A673 (cell line): ENCODE measurements at regions not wholly inside any gene's neighbourhood (a gene's known extent, or its start where the extent isn't known, plus 50 kb on each side); places are given as distances from the start of the nearest gene placed in this dataset.

Experiments used
- BruUV-seq: library from RNA; stranded (reverse); fragments of 400-500 nt; replicated peaks from 2 replicates; lab custom pipeline; 2021; lab: Mats Ljungman, UMichigan
- CTCF ChIA-PET: fragments of 300-600 bp; sonication (Branson Sonifier 250); formaldehyde crosslinking; loops from one replicate; lab custom pipeline; 2022; ENCODE audit warnings: antibody characterized with exemption; lab: Charles Lee
- POLR2A ChIA-PET: fragments of 300-600 bp; sonication (Branson Sonifier 250); formaldehyde crosslinking; loops from one replicate; lab custom pipeline; 2022; ENCODE audit warnings: antibody characterized with exemption; ENCODE audit not compliant: low non-redundant PET; lab: Charles Lee
- DNase-seq: peaks from one replicate; pipeline ENCODE4 v3.0.0-alpha.2; 2015; ENCODE audit warnings: low spot score
- H3K27ac ChIP-seq: fragments of 200-600 bp; sonication (generic); 2 replicates; pipeline ENCODE4 v1.5.1; 2016; ENCODE audit warnings: mixed run types, low read depth, mild to moderate bottlenecking, mixed read lengths, antibody characterized with exemption, low read length; ENCODE audit not compliant: poor library complexity, severe bottlenecking
- H3K27me3 ChIP-seq: fragments of 200-600 bp; sonication (generic); replicated peaks from 2 replicates; pipeline ENCODE4 v1.6.1; 2017; ENCODE audit warnings: mixed run types, low read depth, mild to moderate bottlenecking, mixed read lengths, antibody characterized with exemption, low read length; ENCODE audit not compliant: insufficient read depth, poor library complexity
- H3K36me3 ChIP-seq: fragments of 200-600 bp; sonication (generic); 2 replicates; pipeline ENCODE4 v1.6.1; 2016; ENCODE audit warnings: mixed run types, mild to moderate bottlenecking, mixed read lengths, antibody characterized with exemption, low read length; ENCODE audit not compliant: insufficient read depth, poor library complexity, severe bottlenecking
- H3K4me1 ChIP-seq: fragments of 200-600 bp; sonication (generic); 2 replicates; pipeline ENCODE4 v1.6.1; 2017; ENCODE audit warnings: mixed run types, mild to moderate bottlenecking, mixed read lengths, antibody characterized with exemption, low read length; ENCODE audit not compliant: insufficient read depth, poor library complexity, severe bottlenecking
- H3K4me3 ChIP-seq: fragments of 200-600 bp; sonication (generic); 2 replicates; pipeline ENCODE4 v1.5.1; 2016; ENCODE audit warnings: low read depth, mixed run types, mild to moderate bottlenecking, mixed read lengths, low read length; ENCODE audit not compliant: poor library complexity, severe bottlenecking
- H3K9me3 ChIP-seq: fragments of 200-600 bp; sonication (generic); 2 replicates; pipeline ENCODE4 v1.6.1; 2016; ENCODE audit warnings: mixed run types, low read depth, mild to moderate bottlenecking, mixed read lengths, antibody characterized with exemption, low read length; ENCODE audit not compliant: poor library complexity, severe bottlenecking
- EZH2 ChIP-seq: fragments of 200-600 bp; sonication (generic); IDR thresholded peaks from 2 replicates; pipeline ENCODE4 v1.6.1; 2017; ENCODE audit warnings: borderline replicate concordance, low read depth, mild to moderate bottlenecking, mixed read lengths, antibody characterized with exemption, low read length; ENCODE audit not compliant: poor library complexity, severe bottlenecking
- intact Hi-C: fragments of 100-400 bp; cut with micrococcal nuclease; formaldehyde crosslinking; loops from one replicate; pipeline ENCODE4 v1.10.0; 2022; ENCODE audit not compliant: unreplicated experiment
- TF ChIP-seq, protein P1 (sequence below): fragments of 300-800, 200-600 bp; sonication (generic); conservative IDR thresholded peaks from 2 replicates; pipeline ENCODE4 v1.5.1; 2017; ENCODE audit warnings: low read depth, mild to moderate bottlenecking, antibody characterized with exemption, low read length, moderate library complexity, mixed read lengths

DNA sequence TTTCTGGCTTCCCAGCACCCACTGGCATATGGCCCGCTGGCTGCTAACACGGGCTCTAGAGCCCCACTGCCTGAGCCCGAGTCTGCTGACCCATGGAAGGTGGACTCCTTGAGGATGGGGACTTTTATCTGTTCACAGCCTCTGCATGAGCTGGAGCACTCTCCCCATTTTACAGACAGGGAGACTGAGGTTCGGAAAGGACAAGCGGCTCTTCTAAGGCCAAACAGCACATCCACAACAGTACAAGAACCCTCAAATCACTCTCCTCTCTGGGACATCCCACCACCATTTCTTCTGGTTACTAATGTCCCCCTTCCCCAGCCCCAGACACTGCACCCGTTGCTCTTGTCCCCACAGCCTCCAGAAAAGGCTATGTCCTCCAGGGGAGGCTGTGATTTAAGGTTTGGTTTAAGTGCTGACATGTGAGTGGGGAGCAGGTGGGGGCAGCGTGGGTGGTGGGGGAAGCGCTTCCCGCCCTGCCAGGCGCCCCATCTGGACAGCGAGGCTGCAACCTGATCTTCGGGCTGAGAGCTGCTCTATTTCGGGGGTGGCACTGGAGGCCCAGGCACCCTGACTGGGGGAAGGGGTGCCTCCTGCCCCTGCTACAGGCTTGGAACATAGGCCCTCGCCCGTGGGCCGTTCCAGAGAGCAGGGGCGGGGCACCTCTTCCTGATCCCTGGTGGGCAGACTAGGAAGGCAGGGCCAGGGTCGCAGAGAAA, 104.8 kb upstream of the WNT4 start:
- Histone ChIP-seq H3K9me3 (no peaks in the 10 kb centered on the region), H3K27ac (no peak overlapping the region), H3K4me3 (no peak overlapping the region), H3K4me1 (no peaks in the 10 kb centered on the region), H3K27me3 (no peaks in the 10 kb centered on the region), H3K36me3 (no peaks in the 10 kb centered on the region)
- POLR2A ChIA-PET: no interaction called here
- CTCF ChIA-PET: no interaction called here
- DNase-seq: no peak
- BruUV-seq: no TSS peak
- TF ChIP-seq, protein P1, sequence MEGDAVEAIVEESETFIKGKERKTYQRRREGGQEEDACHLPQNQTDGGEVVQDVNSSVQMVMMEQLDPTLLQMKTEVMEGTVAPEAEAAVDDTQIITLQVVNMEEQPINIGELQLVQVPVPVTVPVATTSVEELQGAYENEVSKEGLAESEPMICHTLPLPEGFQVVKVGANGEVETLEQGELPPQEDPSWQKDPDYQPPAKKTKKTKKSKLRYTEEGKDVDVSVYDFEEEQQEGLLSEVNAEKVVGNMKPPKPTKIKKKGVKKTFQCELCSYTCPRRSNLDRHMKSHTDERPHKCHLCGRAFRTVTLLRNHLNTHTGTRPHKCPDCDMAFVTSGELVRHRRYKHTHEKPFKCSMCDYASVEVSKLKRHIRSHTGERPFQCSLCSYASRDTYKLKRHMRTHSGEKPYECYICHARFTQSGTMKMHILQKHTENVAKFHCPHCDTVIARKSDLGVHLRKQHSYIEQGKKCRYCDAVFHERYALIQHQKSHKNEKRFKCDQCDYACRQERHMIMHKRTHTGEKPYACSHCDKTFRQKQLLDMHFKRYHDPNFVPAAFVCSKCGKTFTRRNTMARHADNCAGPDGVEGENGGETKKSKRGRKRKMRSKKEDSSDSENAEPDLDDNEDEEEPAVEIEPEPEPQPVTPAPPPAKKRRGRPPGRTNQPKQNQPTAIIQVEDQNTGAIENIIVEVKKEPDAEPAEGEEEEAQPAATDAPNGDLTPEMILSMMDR: no peak
- no peak for TF ChIP-seq EZH2
- intact Hi-C loops: no loop called here

DNA sequence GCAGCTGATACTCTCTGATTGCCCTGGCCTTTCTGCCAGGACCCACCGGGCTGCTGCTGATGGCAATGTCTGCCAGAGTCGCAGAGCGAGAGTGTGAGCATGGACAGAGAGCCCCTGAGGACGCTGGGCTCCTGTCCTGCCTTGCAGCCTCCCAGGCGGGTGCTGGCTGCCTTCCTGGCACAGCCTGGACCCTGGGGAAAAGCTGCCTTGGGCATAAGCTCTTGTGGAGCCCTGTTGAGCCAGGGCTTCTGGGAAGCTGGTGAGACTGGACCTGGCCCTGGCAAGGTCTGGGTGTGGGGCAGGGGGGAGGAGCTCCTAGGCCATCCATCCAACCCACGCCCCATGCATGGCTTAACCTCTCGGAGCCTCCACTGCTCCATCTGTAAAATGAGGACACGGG, 105.8 kb upstream of the WNT4 start:
- intact Hi-C loops: no loop called here
- Histone ChIP-seq H3K36me3 (no peaks in the 10 kb centered on the region), H3K27me3 (no peaks in the 10 kb centered on the region), H3K4me1 (no peaks in the 10 kb centered on the region), H3K27ac (no peak overlapping the region), H3K9me3 (no peaks in the 10 kb centered on the region), H3K4me3 (no peak overlapping the region)
- no TSS peak for BruUV-seq
- ChIA-PET CTCF (no interaction called here), POLR2A (no interaction called here)
- TF ChIP-seq EZH2: no peak
- TF ChIP-seq, protein P1: no peak
- DNase-seq: no peak

DNA sequence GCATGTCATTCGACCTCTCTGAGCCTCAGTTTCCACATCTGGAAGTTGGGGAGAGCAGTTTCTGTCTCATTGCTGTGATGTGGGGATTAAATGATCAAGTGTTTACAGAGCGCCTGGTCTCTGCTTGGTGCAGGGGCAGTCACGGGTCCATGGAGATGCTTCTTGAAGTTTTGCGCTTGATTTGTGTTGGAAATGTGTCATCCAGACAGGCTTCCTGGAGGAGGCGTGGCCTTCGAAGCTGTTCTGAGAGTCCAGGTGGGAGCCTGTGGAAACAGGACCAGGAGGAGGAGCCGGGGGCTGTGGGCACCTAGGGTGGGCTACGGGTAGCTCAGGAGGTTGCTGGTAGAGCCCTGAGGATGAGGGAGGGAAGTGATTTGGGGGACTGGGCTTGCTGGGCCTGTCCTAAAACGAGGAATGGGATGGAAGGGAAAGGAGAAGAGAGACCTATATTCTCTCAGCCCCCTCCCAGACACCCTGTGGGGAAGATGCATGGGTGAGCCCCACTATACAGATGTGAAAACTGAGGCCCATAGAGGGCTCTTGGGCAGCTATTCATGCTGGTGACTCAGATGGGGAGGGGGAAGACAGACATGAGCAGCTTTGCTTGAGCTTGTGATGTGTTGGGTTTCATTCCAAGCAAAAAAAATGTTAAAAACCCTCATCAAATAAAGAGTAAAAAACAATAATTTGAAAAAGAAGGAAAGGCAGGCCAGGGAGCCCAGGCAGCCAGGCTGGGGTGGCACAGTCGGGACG, 107.2 kb upstream of the WNT4 start:
- Histone ChIP-seq H3K4me1 (no peaks in the 10 kb centered on the region), H3K27ac (no peak overlapping the region), H3K9me3 (no peaks in the 10 kb centered on the region), H3K4me3 (no peak overlapping the region), H3K36me3 (no peaks in the 10 kb centered on the region), H3K27me3 (no peaks in the 10 kb centered on the region)
- intact Hi-C loops: no loop called here
- CTCF ChIA-PET: no interaction called here
- TF ChIP-seq, protein P1: no peak
- TF ChIP-seq EZH2: no peak
- BruUV-seq: no TSS peak
- POLR2A ChIA-PET: interaction anchor here (0.5 kb wide), 1 partner anchor 569 kb away, joined by 3 read pairs; no protein-coding TSS in a partner anchor
- no peak for DNase-seq
